ENCODE measurements at regions not wholly inside any gene's neighbourhood (a gene's known extent, or its start where the extent isn't known, plus 50 kb on each side); places are given as distances from the start of the nearest gene placed in this dataset.

GRCh38 chr3:82764521-82764920 is 1003.1 kb upstream of the GBE1 start:
- TF ChIP-seq SP1 (IDR thresholded peaks at IDR 0.05), result no peak
- TF ChIP-seq FOXK2 (IDR thresholded peaks at IDR 0.05), result no peak
- TF ChIP-seq HDGF (IDR thresholded peaks at IDR 0.05; ENCODE audit: borderline replicate concordance), result no peak
- TF ChIP-seq TARDBP (IDR thresholded peaks at IDR 0.05), result no peak
- no peak for TF ChIP-seq SUZ12 (IDR thresholded peaks at IDR 0.05)

Measured in HEK293T (cell line).